Activated CD4-positive, alpha-beta T cell treated with anti-CD3 and anti-CD28 coated beads for 36 hours (primary cell): ENCODE measurements at regions not wholly inside any gene's neighbourhood (a gene's known extent, or its start where the extent isn't known, plus 50 kb on each side); places are given as distances from the start of the nearest gene placed in this dataset.
A peak's percentile ranks its signal among the peaks of the same experiment; 100 is the strongest.

Experiments
- ATAC-seq: fragments of 200-7000 bp; cut with Tn5 transposase; one replicate; pipeline ENCODE4 v1.10.0; 2021; ENCODE audit warnings: mild to moderate bottlenecking, moderate library complexity
- CTCF ChIA-PET: fragments of 350-600 bp; sonication (Branson Sonifier 250); formaldehyde crosslinking; loops from one replicate; lab custom pipeline; 2021; ENCODE audit warnings: antibody characterized with exemption; lab: Charles Lee
- POLR2A ChIA-PET: fragments of 350-600 bp; sonication (Branson Sonifier 250); formaldehyde crosslinking; loops from one replicate; lab custom pipeline; 2021; ENCODE audit warnings: antibody characterized with exemption, inconsistent platforms; lab: Charles Lee
- DNase-seq: peaks from one replicate; pipeline ENCODE4 v3.0.0-alpha.2; 2020
- H3K27ac Mint-ChIP-seq: one replicate; pipeline ENCODE4 v1.8.0; 2021; ENCODE audit warnings: mixed read lengths
- H3K27me3 Mint-ChIP-seq: one replicate; pipeline ENCODE4 v1.8.0; 2021; ENCODE audit warnings: mixed read lengths
- H3K36me3 Mint-ChIP-seq: one replicate; pipeline ENCODE4 v1.8.0; 2021; ENCODE audit warnings: low read depth, mixed read lengths
- H3K4me1 Mint-ChIP-seq: one replicate; pipeline ENCODE4 v1.8.0; 2021; ENCODE audit warnings: mixed read lengths
- H3K4me3 Mint-ChIP-seq: one replicate; pipeline ENCODE4 v1.8.0; 2021; ENCODE audit warnings: mild to moderate bottlenecking, moderate library complexity, mixed read lengths
- H3K9me3 Mint-ChIP-seq: one replicate; pipeline ENCODE4 v1.8.0; 2021; ENCODE audit warnings: low read depth, mixed read lengths
- intact Hi-C, 2 experiments: fragments of 100-400 bp; cut with DNase I in 1 of 2; cut with micrococcal nuclease in 1 of 2; formaldehyde crosslinking; loops; one replicate each; pipeline versions ENCODE4 v1.14.2 to v1.15.1; 2022 to 2024; cut with DNase I, micrococcal nuclease

- Mint-ChIP-seq H3K9me3 (no peaks in the 10 kb centered on the region), H3K4me3 (no peak overlapping the region), H3K4me1 (peaks cover 3% of the 10 kb centered on the region), H3K27ac (no peak overlapping the region), H3K27me3 (no peaks in the 10 kb centered on the region), H3K36me3 (no peaks in the 10 kb centered on the region)
- DNase-seq (no peak), ATAC-seq (no peak)
- intact Hi-C loops: loop anchor here in 1 of 2 experiments (5.0 to 10.0 kb wide), 2 partner anchors 104 to 341 kb away; no protein-coding TSS in a partner anchor
- ChIA-PET CTCF (interaction anchor here (0.6 to 4.3 kb wide), 2 partner anchors 51 to 271 kb away, joined by 3 to 35 read pairs; no protein-coding TSS in a partner anchor), POLR2A (no interaction called here)
These were observed 298.0 kb upstream of the PLET1 start for GRCh38 chr11:112558691-112559090.

- Mint-ChIP-seq H3K36me3 (no peaks in the 10 kb centered on the region), H3K27ac (no peak overlapping the region), H3K4me3 (no peak overlapping the region), H3K9me3 (no peaks in the 10 kb centered on the region), H3K27me3 (no peaks in the 10 kb centered on the region), H3K4me1 (no peaks in the 10 kb centered on the region)
- ChIA-PET CTCF (interaction anchor here (0.5 to 2.5 kb wide), 4 partner anchors 8 to 564 kb away, joined by 3 to 13 read pairs (median 3); no protein-coding TSS in a partner anchor), POLR2A (no interaction called here)
- DNase-seq (no peak), ATAC-seq (no peak)
- intact Hi-C loops: no loop called here
These were observed 303.1 kb upstream of the PLET1 start for GRCh38 chr11:112563808-112564207.

GRCh38 chr11:112564228-112564955 lies 303.7 kb upstream of the PLET1 start:
- ChIA-PET CTCF (interaction anchor here (0.5 to 2.5 kb wide), 4 partner anchors 9 to 564 kb away, joined by 3 to 13 read pairs (median 3); no protein-coding TSS in a partner anchor), POLR2A (interaction anchor here (0.6 kb wide), 1 partner anchor 49 kb away, joined by 4 read pairs; no protein-coding TSS in a partner anchor)
- H3K9me3 Mint-ChIP-seq: no peaks in the 10 kb centered on the region
- no peaks in the 10 kb centered on the region for H3K4me1 Mint-ChIP-seq
- no peak overlapping the region for H3K4me3 Mint-ChIP-seq
- no peaks in the 10 kb centered on the region for H3K36me3 Mint-ChIP-seq
- no peaks in the 10 kb centered on the region for H3K27me3 Mint-ChIP-seq
- ATAC-seq (no peak), DNase-seq (no peak)
- intact Hi-C loops: no loop called here
- H3K27ac Mint-ChIP-seq: no peak overlapping the region

GRCh38 chr11:112565551-112565950 lies 304.9 kb upstream of the PLET1 start:
- intact Hi-C loops: no loop called here
- H3K27me3 Mint-ChIP-seq: peaks cover 2% of the 10 kb centered on the region
- DNase-seq (no peak), ATAC-seq (no peak)
- no peak overlapping the region for H3K4me3 Mint-ChIP-seq
- ChIA-PET POLR2A (no interaction called here), CTCF (interaction anchor here (0.6 to 2.5 kb wide), 2 partner anchors 10 to 21 kb away, joined by 3 to 13 read pairs; no protein-coding TSS in a partner anchor)
- H3K9me3 Mint-ChIP-seq: no peaks in the 10 kb centered on the region
- H3K27ac Mint-ChIP-seq: no peak overlapping the region
- no peaks in the 10 kb centered on the region for H3K4me1 Mint-ChIP-seq
- no peaks in the 10 kb centered on the region for H3K36me3 Mint-ChIP-seq

- intact Hi-C loops: no loop called here
- Mint-ChIP-seq H3K9me3 (no peaks in the 10 kb centered on the region), H3K4me3 (no peak overlapping the region), H3K36me3 (no peaks in the 10 kb centered on the region), H3K27me3 (peaks cover 2% of the 10 kb centered on the region), H3K4me1 (no peaks in the 10 kb centered on the region), H3K27ac (no peak overlapping the region)
- POLR2A ChIA-PET: no interaction called here
- no peak for DNase-seq
- CTCF ChIA-PET: interaction anchor here (2.5 kb wide), 1 partner anchor 11 kb away, joined by 13 read pairs; no protein-coding TSS in a partner anchor
- ATAC-seq: no peak
These were observed 305.5 kb upstream of the PLET1 start for GRCh38 chr11:112566124-112566523.

GRCh38 chr11:112570333-112570732 lies 309.7 kb upstream of the PLET1 start:
- no peaks in the 10 kb centered on the region for H3K9me3 Mint-ChIP-seq
- POLR2A ChIA-PET: no interaction called here
- DNase-seq: no peak
- no peaks in the 10 kb centered on the region for H3K4me1 Mint-ChIP-seq
- intact Hi-C loops: no loop called here
- no peaks in the 10 kb centered on the region for H3K36me3 Mint-ChIP-seq
- H3K27me3 Mint-ChIP-seq: peaks cover 5% of the 10 kb centered on the region
- H3K27ac Mint-ChIP-seq: no peak overlapping the region
- no peak for ATAC-seq
- CTCF ChIA-PET: interaction anchor here (0.6 kb wide), 1 partner anchor 23 kb away, joined by 3 read pairs; no protein-coding TSS in a partner anchor
- no peak overlapping the region for H3K4me3 Mint-ChIP-seq

- no peaks in the 10 kb centered on the region for H3K27me3 Mint-ChIP-seq
- ATAC-seq (no peak), DNase-seq (no peak)
- H3K36me3 Mint-ChIP-seq: no peaks in the 10 kb centered on the region
- H3K4me3 Mint-ChIP-seq: no peak overlapping the region
- CTCF ChIA-PET: interaction anchor here (0.6 to 1.2 kb wide), 3 partner anchors 9 to 664 kb away, joined by 3 to 8 read pairs (median 3); no protein-coding TSS in a partner anchor
- no peak overlapping the region for H3K27ac Mint-ChIP-seq
- no peaks in the 10 kb centered on the region for H3K9me3 Mint-ChIP-seq
- no peaks in the 10 kb centered on the region for H3K4me1 Mint-ChIP-seq
- intact Hi-C loops: no loop called here
- POLR2A ChIA-PET: no interaction called here
These were observed 318.6 kb upstream of the PLET1 start for GRCh38 chr11:112579282-112579681.

- intact Hi-C loops: no loop called here
- Mint-ChIP-seq H3K36me3 (no peaks in the 10 kb centered on the region), H3K27ac (no peak overlapping the region), H3K9me3 (no peaks in the 10 kb centered on the region), H3K4me3 (no peak overlapping the region), H3K4me1 (no peaks in the 10 kb centered on the region), H3K27me3 (no peaks in the 10 kb centered on the region)
- ChIA-PET POLR2A (no interaction called here), CTCF (interaction anchor here (0.5 to 1.5 kb wide), 3 partner anchors 78 to 467 kb away, joined by 3 read pairs; no protein-coding TSS in a partner anchor)
- no peak for DNase-seq
- no peak for ATAC-seq
These were observed 320.2 kb upstream of the PLET1 start for GRCh38 chr11:112580864-112581263.

- H3K36me3 Mint-ChIP-seq: no peaks in the 10 kb centered on the region
- H3K4me3 Mint-ChIP-seq: no peak overlapping the region
- H3K4me1 Mint-ChIP-seq: no peaks in the 10 kb centered on the region
- ChIA-PET CTCF (interaction anchor here (0.5 to 1.5 kb wide), 4 partner anchors 79 to 708 kb away, joined by 3 read pairs; no protein-coding TSS in a partner anchor), POLR2A (no interaction called here)
- ATAC-seq (no peak), DNase-seq (no peak)
- no peaks in the 10 kb centered on the region for H3K9me3 Mint-ChIP-seq
- no peaks in the 10 kb centered on the region for H3K27me3 Mint-ChIP-seq
- intact Hi-C loops: no loop called here
- no peak overlapping the region for H3K27ac Mint-ChIP-seq
These were observed 321.1 kb upstream of the PLET1 start for GRCh38 chr11:112581747-112582146.

GRCh38 chr11:112582366-112582765 lies 321.7 kb upstream of the PLET1 start:
- no peak for DNase-seq
- no peaks in the 10 kb centered on the region for H3K9me3 Mint-ChIP-seq
- H3K36me3 Mint-ChIP-seq: no peaks in the 10 kb centered on the region
- CTCF ChIA-PET: interaction anchor here (1.1 to 1.5 kb wide), 2 partner anchors 27 to 295 kb away, joined by 3 to 5 read pairs; no protein-coding TSS in a partner anchor
- no peaks in the 10 kb centered on the region for H3K27me3 Mint-ChIP-seq
- no peak overlapping the region for H3K27ac Mint-ChIP-seq
- intact Hi-C loops: no loop called here
- no peak for ATAC-seq
- POLR2A ChIA-PET: no interaction called here
- H3K4me3 Mint-ChIP-seq: no peak overlapping the region
- H3K4me1 Mint-ChIP-seq: no peaks in the 10 kb centered on the region

- Mint-ChIP-seq H3K27ac (no peak overlapping the region), H3K4me3 (no peak overlapping the region), H3K9me3 (no peaks in the 10 kb centered on the region), H3K36me3 (no peaks in the 10 kb centered on the region), H3K4me1 (peaks cover 1% of the 10 kb centered on the region), H3K27me3 (no peaks in the 10 kb centered on the region)
- DNase-seq: no peak
- peak; percentile 27 for ATAC-seq
- POLR2A ChIA-PET: no interaction called here
- intact Hi-C loops: no loop called here
- CTCF ChIA-PET: interaction anchor here (0.6 to 1.5 kb wide), 4 partner anchors 28 to 715 kb away, joined by 3 to 5 read pairs (median 3); no protein-coding TSS in a partner anchor
These were observed 322.7 kb upstream of the PLET1 start for GRCh38 chr11:112583261-112583893.
